ENCODE measurements at regions not wholly inside any gene's neighbourhood (a gene's known extent, or its start where the extent isn't known, plus 50 kb on each side); places are given as distances from the start of the nearest gene placed in this dataset.
"Not testable (repeated sequence)": the region's sequence is repeated elsewhere in the genome, so short reads cannot be mapped to it uniquely, and the experiment has no call there.

GRCh38 chr7:51389952-51390351 is 73.3 kb upstream of the COBL start:
- TF ChIP-seq CTCF (IDR thresholded peaks at IDR 0.05); ZFX (IDR thresholded peaks at IDR 0.05; ENCODE audit: borderline replicate concordance): not testable (repeated sequence)

Measured in 22Rv1 (cell line).